PC-3 (cell line): ENCODE measurements at regions not wholly inside any gene's neighbourhood (a gene's known extent, or its start where the extent isn't known, plus 50 kb on each side); places are given as distances from the start of the nearest gene placed in this dataset.

Experiments used
- CTCF ChIP-seq: fragments of 300-600 bp; sonication (generic); conservative IDR thresholded peaks from 2 replicates; pipeline ENCODE4 v1.5.1; 2017; ENCODE audit warnings: antibody characterized with exemption, low read depth, mild to moderate bottlenecking, low read length
- EZH2 ChIP-seq: fragments of 300-600 bp; sonication (generic); IDR thresholded peaks from one replicate; pipeline ENCODE4 v1.6.1; 2017; ENCODE audit warnings: antibody characterized with exemption, mild to moderate bottlenecking, low read length; ENCODE audit not compliant: unreplicated experiment

- TF ChIP-seq CTCF, result no peak
- no peak for TF ChIP-seq EZH2
Measured at GRCh38 chr13:47621931-47622330, 379.1 kb downstream of the SUCLA2 start.
